C4-2B (cell line): ENCODE measurements at regions not wholly inside any gene's neighbourhood (a gene's known extent, or its start where the extent isn't known, plus 50 kb on each side); places are given as distances from the start of the nearest gene placed in this dataset.
"Not testable (repeated sequence)": the region's sequence is repeated elsewhere in the genome, so short reads cannot be mapped to it uniquely, and the experiment has no call there.

Experiments used
- CTCF ChIP-seq: fragments of 450-650 bp; conservative IDR thresholded peaks from 2 replicates; pipeline ENCODE4 v1.5.1; 2017; ENCODE audit warnings: mild to moderate bottlenecking
- ZFX ChIP-seq: fragments of 450-650 bp; IDR thresholded peaks from 2 replicates; pipeline ENCODE4 v1.6.1; 2017

DNA sequence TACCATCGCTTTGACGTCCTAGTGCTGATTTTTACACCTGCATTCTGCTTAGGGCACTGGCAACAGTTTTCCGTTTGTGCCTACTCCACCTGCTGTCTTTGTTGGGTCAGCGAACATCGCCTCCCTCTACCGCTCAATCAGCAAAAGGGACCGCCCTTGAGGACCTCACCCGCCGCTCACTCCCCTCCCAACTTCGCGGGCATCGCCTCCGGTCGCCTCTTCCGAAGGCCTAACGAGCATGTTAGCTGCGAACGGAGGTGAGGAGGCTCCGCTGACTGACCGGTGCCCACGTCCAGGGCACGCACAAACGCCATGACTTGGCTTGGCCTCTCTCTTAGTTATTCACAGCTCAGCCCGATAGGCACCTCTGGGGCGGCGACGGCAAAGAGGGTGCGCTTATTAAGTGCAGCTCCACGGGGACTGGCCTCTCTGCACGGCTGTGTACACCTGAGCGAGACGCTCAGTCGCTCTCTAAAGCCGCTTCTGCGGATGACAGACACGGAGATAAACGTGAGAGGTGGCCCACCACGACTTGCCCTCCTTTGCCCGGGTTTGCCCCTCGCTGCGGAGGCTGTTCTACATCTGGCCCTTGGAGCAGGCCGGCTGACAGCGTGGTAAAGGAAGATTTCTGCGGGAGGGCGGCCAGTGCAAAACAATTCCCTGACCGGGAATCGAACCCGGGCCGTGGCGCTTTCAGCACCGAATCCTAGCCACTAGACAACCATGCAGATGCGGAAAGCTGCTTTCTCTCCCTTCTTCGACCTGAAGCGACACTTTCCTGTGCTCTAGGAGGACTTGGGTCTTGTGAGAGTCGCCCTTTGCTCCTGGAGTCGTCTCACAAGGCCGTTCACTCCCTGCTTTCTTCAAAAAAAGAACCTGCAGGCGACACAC, 81.6 kb upstream of the FCGR1A start:
- TF ChIP-seq CTCF, ZFX: not testable (repeated sequence)
